Neural cell (in vitro differentiated cells): ENCODE measurements at regions not wholly inside any gene's neighbourhood (a gene's known extent, or its start where the extent isn't known, plus 50 kb on each side); places are given as distances from the start of the nearest gene placed in this dataset.
A peak's percentile ranks its signal among the peaks of the same experiment; 100 is the strongest.

Source experiments
- CTCF ChIP-seq: fragments of 450-650 bp; IDR thresholded peaks from 2 replicates; pipeline ENCODE4 v1.5.1; 2014; ENCODE audit warnings: antibody characterized with exemption, mild to moderate bottlenecking, moderate library complexity; ENCODE audit not compliant: poor library complexity, severe bottlenecking
- POLR2AphosphoS5 ChIP-seq: IDR thresholded peaks from 2 replicates; pipeline ENCODE4 v1.6.1; 2012
- REST ChIP-seq: IDR thresholded peaks from 2 replicates; pipeline ENCODE4 v1.6.1; 2012; ENCODE audit warnings: borderline replicate concordance
- TAF1 ChIP-seq: IDR thresholded peaks from 2 replicates; pipeline ENCODE4 v1.6.1; 2012; ENCODE audit warnings: low read depth

- TF ChIP-seq CTCF (no peak), TAF1 (no peak), REST (no peak), POLR2AphosphoS5 (peak; percentile 61)
These were observed 220.2 kb upstream of the NBEA start for GRCh38 chr13:34721631-34722595.
